GM12878 (cell line): ENCODE measurements at regions not wholly inside any gene's neighbourhood (a gene's known extent, or its start where the extent isn't known, plus 50 kb on each side); places are given as distances from the start of the nearest gene placed in this dataset.
A peak's percentile ranks its signal among the peaks of the same experiment; 100 is the strongest.

Experiments
- ATAC-seq: fragments of 200-7000 bp; cut with Tn5 transposase; 3 replicates; pipeline ENCODE4 v1.9.1; 2020; ENCODE audit warnings: mild to moderate bottlenecking, moderate library complexity
- BruUV-seq: library from RNA; stranded (reverse); fragments of 400-500 nt; replicated peaks from 2 replicates; lab custom pipeline; 2021; lab: Mats Ljungman, UMichigan
- CTCF ChIA-PET: fragments of 300-600 bp; sonication (Branson Sonifier 250); formaldehyde crosslinking; extraction: SDS; loops from one replicate; lab custom pipeline; 2021; ENCODE audit warnings: inconsistent platforms; lab: Yijun Ruan, JAX
- POLR2A ChIA-PET: fragments of 350-600 bp; formaldehyde crosslinking; extraction: SDS; loops from one replicate; lab custom pipeline; 2021; ENCODE audit warnings: inconsistent platforms; lab: Charles Lee
- RAD21 ChIA-PET: fragments of 300-600 bp; sonication (Branson Sonifier 250); formaldehyde crosslinking; loops from one replicate; lab custom pipeline; 2023; ENCODE audit warnings: antibody characterized with exemption; ENCODE audit not compliant: unreplicated experiment; lab: Charles Lee
- SMC1A ChIA-PET: fragments of 300-600 bp; sonication (Branson Sonifier 250); formaldehyde crosslinking; loops from one replicate; lab custom pipeline; 2023; ENCODE audit not compliant: unreplicated experiment, uncharacterized antibody; lab: Charles Lee
- DNase-seq: peaks from one replicate; pipeline ENCODE4 v3.0.0-alpha.2; 2011; ENCODE audit warnings: low read depth, low spot score
- FAIRE-seq: peaks from 3 replicates; lab custom pipeline; 2011; peaks lifted over from hg19 to GRCh38; lab: Jason Lieb, UNC
- H2AFZ ChIP-seq: 2 replicates; pipeline ENCODE4 v1.6.0; 2011; ENCODE audit warnings: low read depth, low read length, control low read depth; ENCODE audit not compliant: control insufficient read depth
- H3K27ac ChIP-seq: 2 replicates; pipeline ENCODE4 v1.5.1; 2011; ENCODE audit warnings: control low read depth; ENCODE audit not compliant: control insufficient read depth, insufficient read depth
- H3K27me3 ChIP-seq, 2 experiments: replicated peaks in 1 of 2; 2 replicates each; pipeline versions ENCODE4 v1.6.0 to v1.6.1; 2011; ENCODE audit warnings: low read length in 1 of 2; ENCODE audit not compliant: control insufficient read depth in 2 of 2, insufficient read depth in 2 of 2
- H3K36me3 ChIP-seq, 2 experiments: 2 replicates each; pipeline ENCODE4 v1.5.1; 2011; ENCODE audit warnings: low read length in 1 of 2; ENCODE audit not compliant: control insufficient read depth in 2 of 2, insufficient read depth in 2 of 2
- H3K4me1 ChIP-seq: 2 replicates; pipeline ENCODE4 v1.6.1; 2011; ENCODE audit warnings: mild to moderate bottlenecking, low read length, moderate library complexity, mixed read lengths; ENCODE audit not compliant: control insufficient read depth, insufficient read depth
- H3K4me2 ChIP-seq: 2 replicates; pipeline ENCODE4 v1.6.0; 2011; ENCODE audit warnings: control low read depth; ENCODE audit not compliant: control insufficient read depth, insufficient read depth
- H3K4me3 ChIP-seq: fragments of 200-600 bp; sonication (generic); 2 replicates; pipeline ENCODE4 v1.5.1; 2016
- H3K79me2 ChIP-seq: 2 replicates; pipeline ENCODE4 v1.6.0; 2011; ENCODE audit warnings: low read length; ENCODE audit not compliant: control insufficient read depth, insufficient read depth
- H3K9ac ChIP-seq: 2 replicates; pipeline ENCODE4 v1.8.0; 2011; ENCODE audit warnings: low read length, control low read depth, mixed read lengths; ENCODE audit not compliant: control insufficient read depth, insufficient read depth
- H3K9me3 ChIP-seq: replicated peaks from 3 replicates; pipeline ENCODE4 v1.5.1; 2011; ENCODE audit warnings: mild to moderate bottlenecking, low read length; ENCODE audit not compliant: control insufficient read depth, insufficient read depth
- H4K20me1 ChIP-seq: 2 replicates; pipeline ENCODE4 v1.6.0; 2011; ENCODE audit not compliant: control insufficient read depth, insufficient read depth
- CBFB ChIP-seq: IDR thresholded peaks from 2 replicates; pipeline ENCODE4 v1.6.1; 2016; ENCODE audit warnings: antibody characterized with exemption, low read depth
- CBX5 ChIP-seq: sonication (generic); IDR thresholded peaks from 2 replicates; pipeline ENCODE4 v1.6.1; 2016; ENCODE audit warnings: low read depth, moderate library complexity, mild to moderate bottlenecking, inconsistent platforms
- CHD2 ChIP-seq: IDR thresholded peaks from 2 replicates; pipeline ENCODE4 v1.6.1; 2011; ENCODE audit warnings: low read depth, low read length, improper control_type of control experiment, borderline replicate concordance
- CUX1 ChIP-seq: IDR thresholded peaks from 2 replicates; pipeline ENCODE4 v1.6.1; 2012; ENCODE audit warnings: improper control_type of control experiment, low read depth, low read length; ENCODE audit not compliant: insufficient replicate concordance
- EP300 ChIP-seq, 2 experiments: fragments of 150-350 bp in 1 of 2; IDR thresholded peaks; 2 replicates each; pipeline ENCODE4 v1.6.1; 2011 to 2012; ENCODE audit warnings: low read depth in 2 of 2, low read length in 2 of 2, borderline replicate concordance in 1 of 2, improper control_type of control experiment in 1 of 2, inconsistent platforms in 1 of 2; ENCODE audit not compliant: control insufficient read depth in 1 of 2
- ESRRA ChIP-seq: IDR thresholded peaks from 2 replicates; pipeline ENCODE4 v1.6.1; 2012; ENCODE audit warnings: mild to moderate bottlenecking, low read length, improper control_type of control experiment
- MEF2B ChIP-seq: fragments of 450-650 bp; IDR thresholded peaks from 2 replicates; pipeline ENCODE4 v1.6.1; 2018; ENCODE audit warnings: mild to moderate bottlenecking, moderate library complexity; ENCODE audit not compliant: partially characterized antibody, poor library complexity, severe bottlenecking
- NBN ChIP-seq: fragments of 450-650 bp; IDR thresholded peaks from 2 replicates; pipeline ENCODE4 v1.6.1; 2016
- PAX8 ChIP-seq: fragments of 450-650 bp; IDR thresholded peaks from 2 replicates; pipeline ENCODE4 v1.6.1; 2017; ENCODE audit warnings: mild to moderate bottlenecking, moderate library complexity
- PML ChIP-seq: IDR thresholded peaks from 2 replicates; pipeline ENCODE4 v1.6.1; 2012; ENCODE audit warnings: low read length, inconsistent platforms
- STAT3 ChIP-seq: IDR thresholded peaks from 2 replicates; pipeline ENCODE4 v1.6.1; 2011; ENCODE audit warnings: low read depth, low read length, improper control_type of control experiment
- ZNF24 ChIP-seq: fragments of 450-650 bp; IDR thresholded peaks from 2 replicates; pipeline ENCODE4 v1.6.1; 2017; ENCODE audit warnings: antibody characterized with exemption, mild to moderate bottlenecking
- ZNF592 ChIP-seq: fragments of 450-650 bp; IDR thresholded peaks from 2 replicates; pipeline ENCODE4 v1.6.1; 2017; ENCODE audit warnings: mild to moderate bottlenecking, moderate library complexity
- WGBS: methylation state at CpG from one replicate; pipeline ENCODE4 v1.1.6; 2016; ENCODE audit warnings: low lambda C conversion rate; ENCODE audit not compliant: insufficient replicate concordance, insufficient coverage; ENCODE audit errors: missing lambda C conversion rate; 5-methylcytosine and 5-hydroxymethylcytosine counted together
- in situ Hi-C: fragments of 300-500 bp; cut with MboI; formaldehyde crosslinking; loops from 9 replicates; pipeline ENCODE4 v1.14.3; 2018; ENCODE audit warnings: mixed read lengths
- intact Hi-C: fragments of 100-400 bp; cut with micrococcal nuclease; formaldehyde crosslinking; loops from one replicate; pipeline ENCODE4 v1.14.2; 2022; ENCODE audit not compliant: unreplicated experiment
- TF ChIP-seq, protein P1 (sequence below): fragments of 450-650 bp; IDR thresholded peaks from 2 replicates; pipeline ENCODE4 v1.6.1; 2017; ENCODE audit warnings: mild to moderate bottlenecking

- DNase-seq, result peak; percentile 21
- Histone ChIP-seq H3K9me3 (no peaks in the 10 kb centered on the region; the same call in 2 of the 3 replicates), H3K27ac (no peak overlapping the region), H4K20me1 (no peaks in the 10 kb centered on the region), H3K79me2 (no peaks in the 10 kb centered on the region), H3K4me2 (no peak overlapping the region), H2AFZ (peak overlapping the region; percentile 21), H3K4me1 (no peaks in the 10 kb centered on the region), H3K27me3 (no peaks in the 10 kb centered on the region), H3K36me3 (no peaks in the 10 kb centered on the region), H3K9ac (no peak overlapping the region), H3K4me3 (no peak overlapping the region)
- ChIA-PET CTCF (interaction anchor here (1.0 kb wide), 1 partner anchor 73 kb away, joined by 3 read pairs; no protein-coding TSS in a partner anchor), SMC1A (interaction anchor here (0.9 kb wide), 1 partner anchor 26 kb away, joined by 3 read pairs; no protein-coding TSS in a partner anchor), RAD21 (interaction anchor here (1.4 to 2.1 kb wide), 2 partner anchors 23 to 25 kb away, joined by 4 to 6 read pairs; no protein-coding TSS in a partner anchor), POLR2A (interaction anchor here (1.0 kb wide), 1 partner anchor 25 kb away, joined by 3 read pairs; no protein-coding TSS in a partner anchor)
- in situ Hi-C loops (no loop called here), intact Hi-C loops (no loop called here)
- no TSS peak for BruUV-seq
- peak; percentile 84 for ATAC-seq
- WGBS, result 0% methylated on average over 1 of the region's 1 CpG
- peak; percentile 18 for FAIRE-seq
- TF ChIP-seq STAT3, result no peak
- no peak for TF ChIP-seq PAX8
- TF ChIP-seq ESRRA, result no peak
- TF ChIP-seq CBX5, result no peak
- TF ChIP-seq CUX1, result no peak
- TF ChIP-seq ZNF592, result no peak
- TF ChIP-seq NBN, result no peak
- no peak for TF ChIP-seq EP300 (IDR thresholded peaks at IDR 0.05; ENCODE audit: borderline replicate concordance in 1 of 2, control insufficient read depth in 1 of 2, low read depth in 2 of 2, low read length in 2 of 2)
- no peak for TF ChIP-seq MEF2B
- TF ChIP-seq PML, result no peak
- no peak for TF ChIP-seq ZNF24
- no peak for TF ChIP-seq CBFB
- no peak for TF ChIP-seq CHD2
- TF ChIP-seq, protein P1, sequence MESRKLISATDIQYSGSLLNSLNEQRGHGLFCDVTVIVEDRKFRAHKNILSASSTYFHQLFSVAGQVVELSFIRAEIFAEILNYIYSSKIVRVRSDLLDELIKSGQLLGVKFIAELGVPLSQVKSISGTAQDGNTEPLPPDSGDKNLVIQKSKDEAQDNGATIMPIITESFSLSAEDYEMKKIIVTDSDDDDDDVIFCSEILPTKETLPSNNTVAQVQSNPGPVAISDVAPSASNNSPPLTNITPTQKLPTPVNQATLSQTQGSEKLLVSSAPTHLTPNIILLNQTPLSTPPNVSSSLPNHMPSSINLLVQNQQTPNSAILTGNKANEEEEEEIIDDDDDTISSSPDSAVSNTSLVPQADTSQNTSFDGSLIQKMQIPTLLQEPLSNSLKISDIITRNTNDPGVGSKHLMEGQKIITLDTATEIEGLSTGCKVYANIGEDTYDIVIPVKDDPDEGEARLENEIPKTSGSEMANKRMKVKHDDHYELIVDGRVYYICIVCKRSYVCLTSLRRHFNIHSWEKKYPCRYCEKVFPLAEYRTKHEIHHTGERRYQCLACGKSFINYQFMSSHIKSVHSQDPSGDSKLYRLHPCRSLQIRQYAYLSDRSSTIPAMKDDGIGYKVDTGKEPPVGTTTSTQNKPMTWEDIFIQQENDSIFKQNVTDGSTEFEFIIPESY, result no peak
These were observed 1000.6 kb downstream of the OLFM4 start for GRCh38 chr13:54029226-54029625.
